ENCODE measurements at regions not wholly inside any gene's neighbourhood (a gene's known extent, or its start where the extent isn't known, plus 50 kb on each side); places are given as distances from the start of the nearest gene placed in this dataset.

- Histone ChIP-seq H4K20me1 (ENCODE audit: insufficient read depth) (no peaks in the 10 kb centered on the region), H3K4me2 (no peak overlapping the region), H3K27ac (ENCODE audit: low read depth in 2 of 2, low read length in 1 of 2) (peak overlapping the region in 1 of 2 experiments; percentile 93; a peak in 2 of 4 replicates), H3K9me3 (no peaks in the 10 kb centered on the region), H3F3A (replicated peaks; ENCODE audit: insufficient read depth) (no peaks in the 10 kb centered on the region), H3K4me3 (ENCODE audit: low read depth in 2 of 2, low read length in 1 of 2) (no peak overlapping the region), H3K79me2 (ENCODE audit: insufficient read depth) (no peaks in the 10 kb centered on the region), H3K36me3 (replicated peaks in 1 of 2; ENCODE audit: control insufficient read depth in 1 of 2, insufficient read depth in 2 of 2, low read length in 1 of 2) (no peaks in the 10 kb centered on the region), H3K9me2 (no peaks in the 10 kb centered on the region), H3K9ac (no peak overlapping the region), H3K4me1 (ENCODE audit: control insufficient read depth in 1 of 2, insufficient read depth in 2 of 2, low read depth in 1 of 2, low read length in 1 of 2) (peaks cover 0 to 27% of the 10 kb centered on the region in 2 experiments; a peak in 2 of 4 replicates), H2AFZ (ENCODE audit: low read depth) (no peak overlapping the region), H3K27me3 (ENCODE audit: insufficient read depth) (no peaks in the 10 kb centered on the region)
- POLR2A ChIA-PET = no interaction called here
- 66% methylated on average over 4 of the region's 4 CpGs for WGBS (ENCODE audit: low lambda C conversion rate)
- no peak for TF ChIP-seq JUND (IDR thresholded peaks at IDR 0.05)
- TF ChIP-seq EZH2phosphoT487 (IDR thresholded peaks at IDR 0.05; ENCODE audit: borderline replicate concordance, low read depth) = no peak
- TF ChIP-seq, protein P1, sequence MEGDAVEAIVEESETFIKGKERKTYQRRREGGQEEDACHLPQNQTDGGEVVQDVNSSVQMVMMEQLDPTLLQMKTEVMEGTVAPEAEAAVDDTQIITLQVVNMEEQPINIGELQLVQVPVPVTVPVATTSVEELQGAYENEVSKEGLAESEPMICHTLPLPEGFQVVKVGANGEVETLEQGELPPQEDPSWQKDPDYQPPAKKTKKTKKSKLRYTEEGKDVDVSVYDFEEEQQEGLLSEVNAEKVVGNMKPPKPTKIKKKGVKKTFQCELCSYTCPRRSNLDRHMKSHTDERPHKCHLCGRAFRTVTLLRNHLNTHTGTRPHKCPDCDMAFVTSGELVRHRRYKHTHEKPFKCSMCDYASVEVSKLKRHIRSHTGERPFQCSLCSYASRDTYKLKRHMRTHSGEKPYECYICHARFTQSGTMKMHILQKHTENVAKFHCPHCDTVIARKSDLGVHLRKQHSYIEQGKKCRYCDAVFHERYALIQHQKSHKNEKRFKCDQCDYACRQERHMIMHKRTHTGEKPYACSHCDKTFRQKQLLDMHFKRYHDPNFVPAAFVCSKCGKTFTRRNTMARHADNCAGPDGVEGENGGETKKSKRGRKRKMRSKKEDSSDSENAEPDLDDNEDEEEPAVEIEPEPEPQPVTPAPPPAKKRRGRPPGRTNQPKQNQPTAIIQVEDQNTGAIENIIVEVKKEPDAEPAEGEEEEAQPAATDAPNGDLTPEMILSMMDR (IDR thresholded peaks at IDR 0.05) = no peak
- TF ChIP-seq POLR2AphosphoS5 (IDR thresholded peaks at IDR 0.05; ENCODE audit: low read depth, low read length) = no peak
- no peak for TF ChIP-seq RFX5 (IDR thresholded peaks at IDR 0.05; ENCODE audit: low read length)
- TF ChIP-seq RAD21 (IDR thresholded peaks at IDR 0.05; ENCODE audit: low read length) = no peak
- no peak for TF ChIP-seq RCOR1 (IDR thresholded peaks at IDR 0.05; ENCODE audit: low read length)
- no peak for TF ChIP-seq GABPA (IDR thresholded peaks at IDR 0.05; ENCODE audit: low read depth)
- no peak for TF ChIP-seq TAF1 (IDR thresholded peaks at IDR 0.05; ENCODE audit: borderline replicate concordance, low read depth, low read length)
- TF ChIP-seq EP300 (IDR thresholded peaks at IDR 0.05; ENCODE audit: borderline replicate concordance in 1 of 2, low read depth in 1 of 2, low read length in 1 of 2) = no peak
- DNase-seq = no peak
- CTCF ChIA-PET = interaction anchor here (0.7 to 2.5 kb wide), 8 partner anchors 9 to 737 kb away, joined by 3 to 11 read pairs (median 5); no protein-coding TSS in a partner anchor
These were observed 178.2 kb downstream of the ZDHHC21 start for GRCh38 chr9:14515049-14515448.

DNA sequence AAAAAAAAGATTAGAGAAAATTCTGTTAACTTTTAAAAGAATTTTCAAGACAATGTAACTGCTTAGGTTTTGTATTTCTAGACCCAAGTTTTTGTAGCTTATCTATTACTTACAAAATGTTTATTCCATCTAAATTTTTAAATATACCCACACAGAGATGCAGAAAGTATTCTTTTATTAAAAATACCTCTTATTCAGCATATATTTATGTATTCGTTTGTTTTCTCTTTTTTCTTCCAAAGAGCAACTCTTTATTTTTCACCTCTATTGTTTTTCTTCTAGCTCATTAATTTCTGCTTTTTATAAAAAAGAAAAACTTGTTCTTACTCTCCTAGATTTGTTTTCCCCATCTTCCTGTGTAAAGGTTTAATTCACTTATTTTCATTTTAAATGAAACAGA lies 180.3 kb downstream of the ZDHHC21 start:
- Histone ChIP-seq H3K79me2 (ENCODE audit: insufficient read depth) (no peaks in the 10 kb centered on the region), H3K4me3 (ENCODE audit: low read depth in 2 of 2, low read length in 1 of 2) (no peak overlapping the region), H3K9me3 (no peaks in the 10 kb centered on the region), H3F3A (replicated peaks; ENCODE audit: insufficient read depth) (no peaks in the 10 kb centered on the region), H3K9me2 (no peaks in the 10 kb centered on the region), H4K20me1 (ENCODE audit: insufficient read depth) (no peaks in the 10 kb centered on the region), H3K27me3 (ENCODE audit: insufficient read depth) (no peaks in the 10 kb centered on the region), H2AFZ (ENCODE audit: low read depth) (no peak overlapping the region), H3K36me3 (replicated peaks in 1 of 2; ENCODE audit: control insufficient read depth in 1 of 2, insufficient read depth in 2 of 2, low read length in 1 of 2) (no peaks in the 10 kb centered on the region), H3K9ac (no peak overlapping the region), H3K4me2 (no peak overlapping the region), H3K4me1 (ENCODE audit: control insufficient read depth in 1 of 2, insufficient read depth in 2 of 2, low read depth in 1 of 2, low read length in 1 of 2) (peaks cover 0 to 20% of the 10 kb centered on the region in 2 experiments; a peak in 2 of 4 replicates), H3K27ac (ENCODE audit: low read depth in 2 of 2, low read length in 1 of 2) (no peak overlapping the region)
- POLR2A ChIA-PET = no interaction called here
- CTCF ChIA-PET = no interaction called here
- DNase-seq = no peak
- WGBS (ENCODE audit: low lambda C conversion rate) = 88% methylated on average over 1 of the region's 1 CpG
- TF ChIP-seq NRF1 (IDR thresholded peaks at IDR 0.05; ENCODE audit: low read depth, low read length) (no peak), ELF1 (IDR thresholded peaks at IDR 0.05) (no peak), SMC3 (IDR thresholded peaks at IDR 0.05; ENCODE audit: low read depth, low read length) (no peak), RXRA (IDR thresholded peaks at IDR 0.05; ENCODE audit: borderline replicate concordance, low read depth) (no peak), RAD21 (IDR thresholded peaks at IDR 0.05; ENCODE audit: low read length) (no peak), CHD2 (IDR thresholded peaks at IDR 0.05; ENCODE audit: low read length, partially characterized antibody) (no peak), FOSL2 (IDR thresholded peaks at IDR 0.05; ENCODE audit: borderline replicate concordance, low read depth) (no peak), PBX3 (IDR thresholded peaks at IDR 0.05) (no peak), REST (IDR thresholded peaks at IDR 0.05; ENCODE audit: low read depth, low read length) (no peak), POLR2AphosphoS5 (IDR thresholded peaks at IDR 0.05; ENCODE audit: low read depth, low read length) (no peak), EZH2phosphoT487 (IDR thresholded peaks at IDR 0.05; ENCODE audit: borderline replicate concordance, low read depth) (no peak), SIN3A (IDR thresholded peaks at IDR 0.05; ENCODE audit: borderline replicate concordance, low read depth, low read length) (no peak)
- TF ChIP-seq, protein P1 (IDR thresholded peaks at IDR 0.05) = no peak
- TF ChIP-seq, protein P2, sequence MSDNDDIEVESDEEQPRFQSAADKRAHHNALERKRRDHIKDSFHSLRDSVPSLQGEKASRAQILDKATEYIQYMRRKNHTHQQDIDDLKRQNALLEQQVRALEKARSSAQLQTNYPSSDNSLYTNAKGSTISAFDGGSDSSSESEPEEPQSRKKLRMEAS (IDR thresholded peaks at IDR 0.05; ENCODE audit: low read depth) = no peak
